IMR-90 (cell line): ENCODE measurements at regions not wholly inside any gene's neighbourhood (a gene's known extent, or its start where the extent isn't known, plus 50 kb on each side); places are given as distances from the start of the nearest gene placed in this dataset.

Experiments
- ATAC-seq: fragments of 200-7000 bp; cut with Tn5 transposase; 2 replicates; pipeline ENCODE4 v1.9.1; 2020; ENCODE audit warnings: low read depth, mild to moderate bottlenecking, moderate library complexity
- BruUV-seq: library from RNA; stranded (reverse); fragments of 400-500 nt; replicated peaks from 2 replicates; lab custom pipeline; 2021; lab: Mats Ljungman, UMichigan
- CTCF ChIA-PET: fragments of 300-600 bp; formaldehyde crosslinking; extraction: SDS; loops from one replicate; lab custom pipeline; 2021; ENCODE audit warnings: antibody characterized with exemption; lab: Yijun Ruan, JAX
- POLR2A ChIA-PET: fragments of 300-600 bp; sonication (Branson Sonifier 250); formaldehyde crosslinking; loops from one replicate; lab custom pipeline; 2022; ENCODE audit warnings: antibody characterized with exemption; ENCODE audit not compliant: unreplicated experiment; lab: Charles Lee
- DNase-seq: peaks from one replicate; pipeline ENCODE4 v3.0.0; 2013
- H2AFZ ChIP-seq: replicated peaks from 2 replicates; pipeline ENCODE3; 2013; ENCODE audit warnings: low read length, mild to moderate bottlenecking; ENCODE audit not compliant: poor library complexity
- H2AK5ac ChIP-seq: 2 replicates; pipeline ENCODE4 v1.6.1; 2013; ENCODE audit warnings: low read depth, low read length, inconsistent platforms
- H2AK9ac ChIP-seq: replicated peaks from 2 replicates; pipeline ENCODE3; 2013; ENCODE audit warnings: mild to moderate bottlenecking, low read depth, low read length, moderate library complexity; ENCODE audit not compliant: poor library complexity
- H2BK120ac ChIP-seq: 2 replicates; pipeline ENCODE4 v1.6.1; 2013; ENCODE audit warnings: low read depth, low read length, inconsistent platforms
- H2BK15ac ChIP-seq: 3 replicates; pipeline ENCODE4 v1.6.1; 2013; ENCODE audit warnings: low read depth, low read length, inconsistent platforms
- H2BK20ac ChIP-seq: 2 replicates; pipeline ENCODE4 v1.6.1; 2013; ENCODE audit warnings: low read depth, mild to moderate bottlenecking, inconsistent platforms, low read length, moderate library complexity
- H2BK5ac ChIP-seq: 2 replicates; pipeline ENCODE4 v1.6.1; 2013; ENCODE audit warnings: mild to moderate bottlenecking, low read depth, low read length, inconsistent platforms; ENCODE audit not compliant: poor library complexity, severe bottlenecking
- H3K14ac ChIP-seq: replicated peaks from 2 replicates; pipeline ENCODE4 v1.6.1; 2013; ENCODE audit warnings: low read depth, low read length, inconsistent platforms
- H3K18ac ChIP-seq: 2 replicates; pipeline ENCODE4 v1.6.1; 2013; ENCODE audit warnings: low read depth, low read length, control low read depth
- H3K23ac ChIP-seq: 2 replicates; pipeline ENCODE4 v1.6.1; 2013; ENCODE audit warnings: low read depth, low read length, inconsistent platforms
- H3K27ac ChIP-seq: 2 replicates; pipeline ENCODE4 v1.5.1; 2013; ENCODE audit warnings: mild to moderate bottlenecking, control low read depth, low read length; ENCODE audit not compliant: insufficient read depth
- H3K27me3 ChIP-seq: 2 replicates; pipeline ENCODE4 v1.6.1; 2013; ENCODE audit warnings: low read length; ENCODE audit not compliant: control insufficient read depth, insufficient read depth
- H3K36me3 ChIP-seq: 2 replicates; pipeline ENCODE4 v1.6.1; 2013; ENCODE audit warnings: low read length, mixed read lengths; ENCODE audit not compliant: control insufficient read depth, insufficient read depth
- H3K4ac ChIP-seq: 2 replicates; pipeline ENCODE4 v1.6.1; 2013; ENCODE audit warnings: low read depth, low read length, inconsistent platforms
- H3K4me1 ChIP-seq: 2 replicates; pipeline ENCODE4 v1.6.1; 2013; ENCODE audit warnings: low read length, mixed read lengths; ENCODE audit not compliant: control insufficient read depth, insufficient read depth
- H3K4me2 ChIP-seq: 2 replicates; pipeline ENCODE4 v1.6.1; 2013; ENCODE audit warnings: low read depth, mild to moderate bottlenecking, control low read depth, low read length, moderate library complexity
- H3K4me3 ChIP-seq: 2 replicates; pipeline ENCODE4 v1.5.1; 2013; ENCODE audit warnings: low read depth, mild to moderate bottlenecking, control low read depth, low read length, moderate library complexity; ENCODE audit not compliant: insufficient read depth
- H3K56ac ChIP-seq: 2 replicates; pipeline ENCODE4 v1.6.1; 2013; ENCODE audit warnings: low read length, inconsistent platforms; ENCODE audit not compliant: insufficient read depth; ENCODE audit errors: extremely low read depth
- H3K79me1 ChIP-seq, 2 experiments: 2 replicates each; pipeline ENCODE4 v1.6.1; 2013; ENCODE audit warnings: low read length in 2 of 2, inconsistent platforms in 1 of 2, low read depth in 1 of 2
- H3K9ac ChIP-seq: 2 replicates; pipeline ENCODE4 v1.6.1; 2013; ENCODE audit warnings: low read depth, low read length, control low read depth
- H3K9me1 ChIP-seq: 2 replicates; pipeline ENCODE4 v1.6.1; 2013; ENCODE audit warnings: low read length, inconsistent platforms; ENCODE audit not compliant: insufficient read depth
- H3K9me3 ChIP-seq: 2 replicates; pipeline ENCODE4 v1.6.1; 2013; ENCODE audit warnings: low read length; ENCODE audit not compliant: control insufficient read depth, insufficient read depth
- H4K20me1 ChIP-seq: 2 replicates; pipeline ENCODE4 v1.6.1; 2013; ENCODE audit warnings: low read length, inconsistent platforms; ENCODE audit not compliant: insufficient read depth
- H4K5ac ChIP-seq: 2 replicates; pipeline ENCODE4 v1.6.1; 2013; ENCODE audit warnings: mild to moderate bottlenecking, low read depth, low read length, control low read depth
- H4K8ac ChIP-seq, 2 experiments: 2 replicates each; pipeline ENCODE4 v1.6.1; 2013; ENCODE audit warnings: low read depth in 2 of 2, low read length in 2 of 2, control low read depth in 1 of 2, inconsistent platforms in 1 of 2
- H4K91ac ChIP-seq: 2 replicates; pipeline ENCODE4 v1.6.1; 2013; ENCODE audit warnings: low read depth, low read length, inconsistent platforms; ENCODE audit not compliant: insufficient read depth
- CEBPB ChIP-seq: IDR thresholded peaks from 2 replicates; pipeline ENCODE4 v1.6.1; 2012; ENCODE audit warnings: low read depth, low read length, improper control_type of control experiment
- SMC3 ChIP-seq: fragments of 150-350 bp; IDR thresholded peaks from 2 replicates; pipeline ENCODE4 v1.6.1; 2016; ENCODE audit warnings: low read depth, mild to moderate bottlenecking, antibody characterized with exemption, low read length, moderate library complexity
- WGBS, 2 experiments: methylation state at CpG; one replicate each; pipeline versions ENCODE4 v1.1.5 to v1.1.7; 2013; ENCODE audit warnings: missing lambda C conversion rate in 2 of 2; ENCODE audit not compliant: insufficient read length in 1 of 2; ENCODE audit errors: extremely low coverage in 2 of 2; 5-methylcytosine and 5-hydroxymethylcytosine counted together
- dilution Hi-C: fragments of 300-500 bp; cut with HindIII; formaldehyde crosslinking; loops from one replicate; pipeline ENCODE4 v1.14.3; 2018; ENCODE audit warnings: low sequenced_read_pairs; ENCODE audit not compliant: unreplicated experiment
- in situ Hi-C: fragments of 300-500 bp; cut with MboI; formaldehyde crosslinking; loops from 3 replicates; pipeline ENCODE4 v1.14.3; 2019; ENCODE audit warnings: low sequenced_read_pairs, inconsistent platforms, mixed read lengths
- intact Hi-C: fragments of 100-400 bp; cut with micrococcal nuclease; formaldehyde crosslinking; loops from 2 replicates; pipeline ENCODE4 v1.10.0; 2022

DNA sequence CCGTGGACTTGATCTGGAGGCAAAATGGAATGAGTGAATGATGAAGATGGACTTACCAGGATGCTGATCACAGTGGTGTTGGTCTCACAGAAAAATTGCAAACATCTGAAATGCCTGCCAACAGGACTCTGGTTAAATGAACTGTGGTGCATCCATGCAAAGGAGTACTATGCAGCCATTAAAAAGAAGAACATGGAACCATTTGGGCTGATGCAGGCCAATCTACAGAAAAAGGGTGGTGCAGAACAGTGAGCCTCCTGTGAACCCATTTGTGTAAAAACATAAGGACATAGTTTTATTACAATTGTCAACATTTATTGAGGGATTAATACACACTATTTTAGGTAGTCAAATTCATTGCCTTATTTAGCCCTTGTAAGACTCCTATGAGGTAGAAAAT is 111.9 kb downstream of the MN1 start:
- Histone ChIP-seq H3K9ac (no peak overlapping the region), H3K9me1 (0 out of 2 replicates have a peak, but pooled peaks cover 3% of the 10 kb centered on the region), H2BK15ac (no peak overlapping the region), H3K4me3 (no peak overlapping the region), H2BK5ac (no peak overlapping the region), H4K8ac (no peak overlapping the region), H4K91ac (no peak overlapping the region), H2BK120ac (no peak overlapping the region), H3K23ac (no peak overlapping the region), H2BK20ac (no peak overlapping the region), H3K56ac (no peak overlapping the region), H2AK5ac (no peak overlapping the region), H3K18ac (no peak overlapping the region), H3K27me3 (peaks cover 8% of the 10 kb centered on the region), H4K5ac (no peak overlapping the region), H3K4ac (no peak overlapping the region), H4K20me1 (no peaks in the 10 kb centered on the region), H2AK9ac (no peak overlapping the region), H3K14ac (no peak overlapping the region), H3K4me1 (peaks cover 2% of the 10 kb centered on the region; the same call in 1 of the 2 replicates), H3K79me1 (no peaks in the 10 kb centered on the region), H3K9me3 (peaks cover 5% of the 10 kb centered on the region), H2AFZ (no peak overlapping the region), H3K4me2 (no peak overlapping the region), H3K27ac (no peak overlapping the region), H3K36me3 (no peaks in the 10 kb centered on the region)
- CTCF ChIA-PET, result no interaction called here
- WGBS, 2 experiments, result no CpG with 5 or more reads among the region's 1 CpG
- in situ Hi-C loops, result no loop called here
- POLR2A ChIA-PET, result no interaction called here
- no peak for ATAC-seq
- no peak for DNase-seq
- intact Hi-C loops, result no loop called here
- BruUV-seq, result no TSS peak
- dilution Hi-C loops, result no loop called here
- TF ChIP-seq CEBPB (no peak), SMC3 (no peak)
